HUES64 (cell line): ENCODE measurements at regions not wholly inside any gene's neighbourhood (a gene's known extent, or its start where the extent isn't known, plus 50 kb on each side); places are given as distances from the start of the nearest gene placed in this dataset.

Experiments
- H3K27ac ChIP-seq: 2 replicates; pipeline ENCODE4 v1.7.0; 2013; ENCODE audit warnings: low read depth, low read length, inconsistent platforms
- H3K27me3 ChIP-seq: 2 replicates; pipeline ENCODE4 v1.6.1; 2013; ENCODE audit warnings: mild to moderate bottlenecking, low read length; ENCODE audit not compliant: insufficient read depth
- H3K36me3 ChIP-seq: 2 replicates; pipeline ENCODE4 v1.6.1; 2013; ENCODE audit warnings: mild to moderate bottlenecking, low read length; ENCODE audit not compliant: insufficient read depth
- H3K4me1 ChIP-seq: 2 replicates; pipeline ENCODE4 v1.6.1; 2013; ENCODE audit warnings: mild to moderate bottlenecking, low read length, moderate library complexity; ENCODE audit not compliant: insufficient read depth
- H3K4me3 ChIP-seq: 2 replicates; pipeline ENCODE4 v1.5.1; 2013; ENCODE audit warnings: mild to moderate bottlenecking, low read length, moderate library complexity
- H3K9ac ChIP-seq: 2 replicates; pipeline ENCODE4 v1.6.1; 2013; ENCODE audit warnings: mild to moderate bottlenecking, low read depth, low read length
- H3K9me3 ChIP-seq: 2 replicates; pipeline ENCODE4 v1.6.1; 2013; ENCODE audit warnings: low read depth, low read length; ENCODE audit not compliant: insufficient read depth
- WGBS: fragments of 150-250, 120-280 bp; methylation state at CpG from one replicate; pipeline ENCODE4 v1.1.7; 2013; ENCODE audit warnings: missing lambda C conversion rate; 5-methylcytosine and 5-hydroxymethylcytosine counted together

DNA sequence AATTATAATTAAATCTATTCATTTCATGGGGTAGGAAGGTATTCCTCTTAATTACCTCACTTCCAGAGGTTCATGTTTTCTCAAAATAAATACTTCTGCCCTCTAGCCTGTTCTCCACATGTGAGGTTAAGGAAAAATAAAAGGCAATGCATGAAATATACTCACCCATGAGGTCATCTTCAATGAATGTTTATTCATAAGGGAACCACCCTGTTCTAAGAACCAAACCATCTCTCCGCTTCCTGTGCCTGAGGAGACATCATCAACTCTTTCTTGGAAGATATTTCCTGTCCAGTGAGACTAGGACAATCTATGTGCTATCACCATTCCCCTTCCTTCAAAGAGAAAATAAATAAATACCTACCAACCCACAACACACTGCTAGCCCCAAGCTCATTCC is 513.7 kb upstream of the PLXNA2 start:
- Histone ChIP-seq H3K4me3 (no peak overlapping the region), H3K9me3 (no peaks in the 10 kb centered on the region), H3K36me3 (no peaks in the 10 kb centered on the region), H3K4me1 (no peaks in the 10 kb centered on the region), H3K27me3 (no peaks in the 10 kb centered on the region), H3K27ac (no peak overlapping the region), H3K9ac (no peak overlapping the region)
- 98% methylated on average over 1 of the region's 1 CpG for WGBS

DNA sequence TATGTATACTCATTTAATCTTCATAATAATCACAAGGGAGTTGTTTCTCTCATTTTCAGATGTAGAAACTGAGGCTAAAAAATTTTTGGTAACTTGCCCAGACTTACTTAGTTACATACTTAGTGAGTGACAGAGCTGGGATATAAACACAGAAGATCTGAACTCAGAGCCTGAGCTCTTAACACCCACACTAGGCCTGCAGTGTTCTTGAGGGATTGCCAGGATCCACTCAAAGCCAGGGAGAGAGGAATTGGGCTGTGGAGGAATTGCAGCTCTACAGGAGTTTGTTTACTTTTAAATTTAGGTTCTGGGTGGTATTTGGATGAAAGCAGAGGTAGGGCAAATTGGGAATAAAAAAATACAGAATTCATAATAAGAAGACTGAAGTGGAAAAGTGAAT is 515.1 kb upstream of the PLXNA2 start:
- Histone ChIP-seq H3K9me3 (no peaks in the 10 kb centered on the region), H3K4me1 (no peaks in the 10 kb centered on the region), H3K27ac (no peak overlapping the region), H3K36me3 (no peaks in the 10 kb centered on the region), H3K27me3 (no peaks in the 10 kb centered on the region), H3K9ac (no peak overlapping the region), H3K4me3 (no peak overlapping the region)

DNA sequence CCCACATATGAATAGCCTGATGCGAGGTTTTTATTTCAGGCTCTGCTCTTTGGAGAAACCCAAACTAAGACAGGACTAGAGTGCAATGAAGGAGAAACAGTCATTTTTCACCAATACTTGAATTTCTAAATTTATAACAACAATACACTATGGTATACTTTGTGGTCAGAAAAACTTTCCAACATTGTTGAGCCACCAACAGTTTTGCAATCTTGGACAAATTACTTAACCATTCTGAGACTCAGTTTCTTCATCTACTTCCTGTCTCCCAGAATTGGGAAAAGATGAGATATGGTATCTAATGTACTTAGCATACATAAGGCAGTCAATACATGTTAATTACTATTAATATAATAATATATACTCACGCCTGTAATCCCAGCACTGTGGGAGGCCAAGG is 519.8 kb upstream of the PLXNA2 start:
- 0 out of 2 replicates have a peak, but pooled peaks cover 2% of the 10 kb centered on the region for H3K4me1 ChIP-seq
- 100% methylated on average over 2 of the region's 2 CpGs for WGBS
- H3K36me3 ChIP-seq, result no peaks in the 10 kb centered on the region
- H3K4me3 ChIP-seq, result no peak overlapping the region
- H3K9ac ChIP-seq, result no peak overlapping the region
- H3K27ac ChIP-seq, result no peak overlapping the region
- no peaks in the 10 kb centered on the region for H3K9me3 ChIP-seq
- no peaks in the 10 kb centered on the region for H3K27me3 ChIP-seq

DNA sequence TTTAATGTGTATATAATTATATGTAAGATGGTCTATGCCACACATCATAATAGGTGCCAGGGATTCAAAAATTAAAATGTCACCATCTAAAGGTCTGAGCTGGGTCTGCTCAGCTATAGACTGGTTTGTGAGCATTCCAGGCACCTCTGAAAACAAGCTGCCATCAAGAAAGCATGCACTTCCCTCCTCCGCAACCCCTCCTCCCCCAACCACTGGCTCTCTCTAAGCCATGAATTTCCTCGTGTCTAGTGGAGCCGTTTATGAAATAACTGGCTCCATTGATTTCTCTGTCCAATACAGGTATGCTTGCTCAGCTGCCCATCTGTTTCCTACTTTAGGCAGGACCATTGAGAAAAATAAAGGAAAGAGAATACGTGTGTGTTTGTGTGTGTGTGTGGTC is 522.6 kb upstream of the PLXNA2 start:
- no peak overlapping the region for H3K4me3 ChIP-seq
- H3K9me3 ChIP-seq, result no peaks in the 10 kb centered on the region
- H3K36me3 ChIP-seq, result no peaks in the 10 kb centered on the region
- H3K27me3 ChIP-seq, result no peaks in the 10 kb centered on the region
- no peak overlapping the region for H3K27ac ChIP-seq
- H3K9ac ChIP-seq, result no peak overlapping the region
- H3K4me1 ChIP-seq, result 0 out of 2 replicates have a peak, but pooled peaks cover 2% of the 10 kb centered on the region
- 83% methylated on average over 4 of the region's 4 CpGs for WGBS

DNA sequence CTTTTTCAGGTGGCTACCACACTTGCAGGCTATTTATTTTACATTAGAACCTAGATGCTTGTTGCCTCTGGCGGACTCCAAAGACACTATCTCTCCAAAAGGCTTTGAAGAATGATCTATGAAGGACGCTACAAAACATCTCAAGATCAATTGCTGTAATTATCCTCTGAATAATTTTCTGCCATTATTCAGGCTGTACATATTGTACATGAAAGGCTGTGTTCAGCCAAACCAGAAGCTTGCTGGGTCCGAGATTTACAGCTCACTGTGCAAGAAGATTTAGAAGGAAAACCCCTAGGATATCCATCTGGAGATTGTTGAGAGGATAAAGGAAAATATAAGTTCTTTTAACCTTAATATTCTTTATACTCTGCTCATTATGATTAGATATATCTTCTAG is 523.6 kb upstream of the PLXNA2 start:
- no peak overlapping the region for H3K9ac ChIP-seq
- 0 out of 2 replicates have a peak, but pooled peaks cover 2% of the 10 kb centered on the region for H3K4me1 ChIP-seq
- 93% methylated on average over 3 of the region's 3 CpGs for WGBS
- H3K9me3 ChIP-seq, result no peaks in the 10 kb centered on the region
- no peak overlapping the region for H3K27ac ChIP-seq
- no peaks in the 10 kb centered on the region for H3K36me3 ChIP-seq
- H3K27me3 ChIP-seq, result no peaks in the 10 kb centered on the region
- H3K4me3 ChIP-seq, result no peak overlapping the region

DNA sequence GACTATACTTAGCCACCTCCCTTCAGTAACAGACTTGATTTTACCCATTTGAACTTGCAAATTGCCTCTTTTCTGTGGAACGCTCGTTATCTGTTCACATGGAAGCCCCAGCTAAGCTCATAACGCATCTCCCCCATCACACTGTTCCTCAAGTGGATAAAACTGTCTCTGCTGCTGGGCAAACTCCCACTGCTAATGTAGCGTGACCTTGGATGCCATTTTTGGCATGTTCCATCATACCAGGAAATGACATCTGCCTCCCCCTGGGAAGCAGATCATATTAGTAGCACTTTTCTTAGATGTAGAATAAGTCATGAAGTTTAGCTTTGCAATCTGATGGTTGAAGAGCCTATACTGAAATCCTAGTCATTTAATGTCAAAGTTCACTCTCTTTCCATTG is 528.7 kb upstream of the PLXNA2 start:
- no peaks in the 10 kb centered on the region for H3K4me1 ChIP-seq
- WGBS, result 92% methylated on average over 4 of the region's 4 CpGs
- H3K36me3 ChIP-seq, result no peaks in the 10 kb centered on the region
- H3K9ac ChIP-seq, result no peak overlapping the region
- no peak overlapping the region for H3K4me3 ChIP-seq
- no peaks in the 10 kb centered on the region for H3K9me3 ChIP-seq
- H3K27ac ChIP-seq, result no peak overlapping the region
- no peaks in the 10 kb centered on the region for H3K27me3 ChIP-seq

DNA sequence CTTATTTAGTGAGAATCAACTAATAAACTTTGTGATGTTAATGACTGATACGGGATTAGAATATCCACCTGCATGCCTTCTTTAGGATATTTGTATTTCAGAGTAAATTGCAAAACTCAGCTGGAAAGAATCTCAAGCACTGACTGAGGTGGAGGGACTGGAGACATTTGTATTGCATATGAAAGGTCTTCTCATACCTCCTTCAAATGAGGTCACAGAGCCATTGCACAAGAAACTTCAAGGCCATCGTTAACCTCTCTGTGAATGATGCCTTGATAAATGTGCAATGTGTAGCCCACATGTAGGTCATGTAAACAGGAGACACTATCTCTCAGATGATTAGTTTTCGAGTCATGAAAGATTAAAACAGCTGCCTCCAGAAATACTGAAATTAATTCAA is 531.7 kb upstream of the PLXNA2 start:
- H3K27ac ChIP-seq, result no peak overlapping the region
- peaks cover 3% of the 10 kb centered on the region; the same call in 1 of the 2 replicates for H3K4me1 ChIP-seq
- H3K9ac ChIP-seq, result no peak overlapping the region
- no peaks in the 10 kb centered on the region for H3K27me3 ChIP-seq
- WGBS, result 84% methylated on average over 3 of the region's 3 CpGs
- no peaks in the 10 kb centered on the region for H3K36me3 ChIP-seq
- no peak overlapping the region for H3K4me3 ChIP-seq
- no peaks in the 10 kb centered on the region for H3K9me3 ChIP-seq

DNA sequence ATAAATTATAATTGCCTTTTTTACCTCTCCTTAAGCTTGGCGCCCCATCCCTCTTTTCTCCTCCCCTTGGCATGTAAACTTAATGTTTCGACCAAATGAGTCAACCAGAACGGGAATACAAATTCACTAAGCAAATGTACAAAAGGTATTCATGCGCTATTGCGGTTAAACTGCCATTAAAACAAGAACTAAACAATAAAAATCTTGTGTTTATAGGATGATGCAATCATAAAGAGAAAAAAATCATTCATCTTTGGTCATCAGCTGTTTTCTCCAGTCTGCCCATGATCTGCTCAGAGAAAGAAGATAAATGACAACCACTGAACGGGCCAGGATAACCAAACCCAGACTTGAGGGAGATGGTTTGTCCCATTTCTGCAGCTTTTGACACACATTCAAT is 534.2 kb upstream of the PLXNA2 start:
- H3K9me3 ChIP-seq, result no peaks in the 10 kb centered on the region
- H3K9ac ChIP-seq, result no peak overlapping the region
- no peaks in the 10 kb centered on the region for H3K27me3 ChIP-seq
- H3K27ac ChIP-seq, result no peak overlapping the region
- 97% methylated on average over 4 of the region's 6 CpGs for WGBS
- H3K36me3 ChIP-seq, result no peaks in the 10 kb centered on the region
- no peak overlapping the region for H3K4me3 ChIP-seq
- H3K4me1 ChIP-seq, result peaks cover 25% of the 10 kb centered on the region

DNA sequence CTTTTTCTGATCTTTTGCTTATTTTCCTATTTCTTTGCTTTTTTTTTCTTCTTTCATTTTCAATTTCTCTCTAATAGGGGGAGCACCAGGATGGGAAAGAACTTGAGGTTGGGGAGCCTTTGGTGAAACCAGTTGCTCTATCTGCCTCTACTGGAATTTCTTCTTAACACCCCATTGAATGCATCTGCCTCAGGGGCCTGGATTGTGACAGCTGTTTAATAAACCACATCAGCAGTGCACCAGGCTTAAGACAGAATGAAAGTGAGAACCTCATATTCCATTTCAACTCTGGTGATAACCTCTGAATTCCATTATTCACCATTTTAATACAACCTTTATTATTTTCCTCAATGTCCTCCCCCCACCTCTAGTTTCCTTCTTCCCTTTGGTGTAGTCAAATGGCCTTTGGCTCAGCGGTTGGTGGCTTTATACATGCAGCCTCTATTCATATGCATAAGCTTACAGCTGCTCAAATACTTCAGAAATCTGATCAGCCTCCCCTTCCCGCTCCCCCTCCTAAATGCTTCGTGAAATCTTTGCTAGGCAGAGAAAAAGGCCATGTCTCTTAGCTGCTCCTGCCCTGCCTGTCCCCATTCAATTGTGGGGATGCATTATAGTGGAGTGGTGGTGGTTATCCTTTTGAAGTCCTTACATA is 537.3 kb upstream of the PLXNA2 start:
- H3K4me1 ChIP-seq, result peaks cover 26% of the 10 kb centered on the region
- H3K4me3 ChIP-seq, result no peak overlapping the region
- no peaks in the 10 kb centered on the region for H3K9me3 ChIP-seq
- H3K27ac ChIP-seq, result no peak overlapping the region; the same call in 1 of the 2 replicates
- no peaks in the 10 kb centered on the region for H3K36me3 ChIP-seq
- no peaks in the 10 kb centered on the region for H3K27me3 ChIP-seq
- H3K9ac ChIP-seq, result no peak overlapping the region
- WGBS, result 5% methylated on average over 3 of the region's 3 CpGs

DNA sequence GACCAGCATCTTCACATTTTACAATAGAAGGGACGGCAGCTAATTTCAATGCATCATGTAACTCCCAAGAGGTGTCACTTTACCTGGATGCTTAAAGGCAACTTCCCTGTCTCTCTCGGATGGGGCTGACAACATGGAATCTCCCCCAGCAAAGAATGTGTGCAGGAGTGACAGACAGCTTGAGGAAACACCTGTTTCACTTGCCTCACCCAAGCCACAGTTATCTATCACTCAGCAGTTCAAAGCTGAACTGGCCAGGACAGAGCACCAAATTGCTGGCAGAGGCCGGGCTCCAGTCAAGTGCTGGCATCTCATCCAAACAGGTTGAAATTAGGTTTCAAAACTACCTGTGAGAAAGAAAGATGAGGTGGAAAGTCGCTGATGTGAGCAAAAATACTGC is 538.0 kb upstream of the PLXNA2 start:
- peaks cover 28% of the 10 kb centered on the region for H3K4me1 ChIP-seq
- no peak overlapping the region for H3K9ac ChIP-seq
- no peak overlapping the region for H3K4me3 ChIP-seq
- H3K9me3 ChIP-seq, result no peaks in the 10 kb centered on the region
- WGBS, result 75% methylated on average over 4 of the region's 4 CpGs
- H3K27me3 ChIP-seq, result no peaks in the 10 kb centered on the region
- no peaks in the 10 kb centered on the region for H3K36me3 ChIP-seq
- no peak overlapping the region; the same call in 1 of the 2 replicates for H3K27ac ChIP-seq

DNA sequence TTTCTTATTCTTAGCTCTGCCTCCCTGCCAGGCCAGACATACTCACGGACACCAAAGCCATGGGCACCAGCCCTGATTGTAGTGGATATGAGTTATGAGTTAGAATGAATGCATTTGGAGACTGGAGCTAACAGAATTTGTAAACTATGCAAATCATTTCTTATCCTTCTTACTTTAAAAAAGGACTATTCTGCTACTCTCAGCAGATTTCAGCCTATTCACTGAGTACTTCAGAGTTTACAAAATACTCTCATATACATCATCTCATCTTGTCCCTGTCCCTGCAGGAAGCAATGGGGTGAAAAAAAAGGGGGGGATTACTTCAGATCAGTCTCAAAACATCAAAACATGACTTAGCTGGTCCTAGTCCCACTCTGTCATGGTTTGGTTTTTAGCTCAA is 541.4 kb upstream of the PLXNA2 start:
- H3K4me3 ChIP-seq, result no peak overlapping the region
- H3K27ac ChIP-seq, result no peak overlapping the region
- peaks cover 45% of the 10 kb centered on the region for H3K4me1 ChIP-seq
- no peak overlapping the region for H3K9ac ChIP-seq
- no peaks in the 10 kb centered on the region for H3K36me3 ChIP-seq
- H3K9me3 ChIP-seq, result no peaks in the 10 kb centered on the region
- H3K27me3 ChIP-seq, result no peaks in the 10 kb centered on the region
- 100% methylated on average over 1 of the region's 1 CpG for WGBS

DNA sequence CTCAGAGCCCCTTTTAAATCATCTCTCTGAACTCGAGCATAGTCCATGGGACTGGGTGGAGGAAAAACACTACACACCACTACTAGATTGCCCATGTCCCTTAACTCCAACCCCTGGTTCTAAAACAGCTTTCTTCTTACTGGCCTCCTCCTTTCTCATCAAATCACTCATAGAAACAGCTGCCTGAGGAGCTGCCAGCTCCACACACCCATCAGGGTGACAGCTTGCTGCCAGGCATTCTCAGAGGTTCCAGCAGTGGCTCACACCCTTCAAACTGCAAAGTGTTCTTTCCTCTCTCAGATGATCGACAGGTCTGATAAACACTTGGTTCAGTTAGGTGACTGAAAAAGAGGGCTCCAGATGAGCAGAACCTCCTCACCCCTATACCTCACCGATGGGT is 543.0 kb upstream of the PLXNA2 start:
- H3K9me3 ChIP-seq, result no peaks in the 10 kb centered on the region
- no peaks in the 10 kb centered on the region for H3K27me3 ChIP-seq
- 92% methylated on average over 3 of the region's 3 CpGs for WGBS
- peaks cover 31% of the 10 kb centered on the region for H3K4me1 ChIP-seq
- no peaks in the 10 kb centered on the region for H3K36me3 ChIP-seq
- H3K27ac ChIP-seq, result no peak overlapping the region
- H3K4me3 ChIP-seq, result no peak overlapping the region
- H3K9ac ChIP-seq, result no peak overlapping the region
